Kidney capillary endothelial cell (primary cell): ENCODE measurements at regions not wholly inside any gene's neighbourhood (a gene's known extent, or its start where the extent isn't known, plus 50 kb on each side); places are given as distances from the start of the nearest gene placed in this dataset.

ENCODE experiments used
- DNase-seq: peaks from one replicate; pipeline ENCODE4 v3.0.0-alpha.2; 2018; ENCODE audit warnings: low spot score

DNA sequence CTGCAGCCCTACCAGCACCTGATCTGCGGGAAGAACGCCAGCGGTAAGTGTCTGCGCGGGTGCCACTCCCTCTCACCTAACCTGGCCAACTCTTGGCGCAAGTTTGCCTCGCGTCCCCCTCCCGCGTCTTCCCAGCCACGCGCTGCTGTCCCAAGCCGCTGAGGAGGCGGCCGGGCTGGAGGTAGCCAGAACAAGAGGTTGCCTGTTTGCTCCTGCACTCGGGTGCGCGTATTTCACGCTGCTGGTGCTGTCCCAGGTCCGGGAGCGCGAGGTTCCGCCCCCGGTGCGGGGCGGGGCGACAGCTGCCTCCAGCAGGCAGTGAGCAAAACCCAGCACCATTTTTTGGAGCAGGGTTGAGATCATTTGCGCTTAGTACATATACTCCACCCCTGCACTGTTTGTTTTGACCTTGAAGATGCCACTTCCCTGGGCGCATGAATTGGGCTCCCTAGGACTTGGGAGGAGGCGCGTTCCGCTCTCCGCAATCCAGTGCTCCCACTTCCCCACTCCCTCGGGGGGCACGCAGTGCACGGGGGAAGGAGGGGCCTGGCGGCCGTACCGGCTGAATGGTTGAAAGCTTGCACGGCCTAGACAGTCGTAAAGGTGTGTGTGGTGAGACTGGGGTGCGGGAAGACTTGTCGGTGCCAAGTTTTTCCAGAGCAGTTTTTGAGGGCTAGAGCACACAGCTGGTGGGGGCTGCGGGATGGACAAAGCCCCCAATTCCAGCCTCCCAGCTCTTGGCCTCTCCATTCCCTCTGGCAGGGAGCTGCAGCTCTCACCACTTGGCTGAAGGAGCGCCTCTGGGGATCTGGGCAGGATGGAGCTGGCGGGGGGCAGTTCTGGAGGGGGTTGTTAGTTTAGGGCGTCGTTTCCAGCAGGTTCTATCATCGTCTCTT lies 226.9 kb upstream of the CRY1 start:
- no peak for DNase-seq

DNA sequence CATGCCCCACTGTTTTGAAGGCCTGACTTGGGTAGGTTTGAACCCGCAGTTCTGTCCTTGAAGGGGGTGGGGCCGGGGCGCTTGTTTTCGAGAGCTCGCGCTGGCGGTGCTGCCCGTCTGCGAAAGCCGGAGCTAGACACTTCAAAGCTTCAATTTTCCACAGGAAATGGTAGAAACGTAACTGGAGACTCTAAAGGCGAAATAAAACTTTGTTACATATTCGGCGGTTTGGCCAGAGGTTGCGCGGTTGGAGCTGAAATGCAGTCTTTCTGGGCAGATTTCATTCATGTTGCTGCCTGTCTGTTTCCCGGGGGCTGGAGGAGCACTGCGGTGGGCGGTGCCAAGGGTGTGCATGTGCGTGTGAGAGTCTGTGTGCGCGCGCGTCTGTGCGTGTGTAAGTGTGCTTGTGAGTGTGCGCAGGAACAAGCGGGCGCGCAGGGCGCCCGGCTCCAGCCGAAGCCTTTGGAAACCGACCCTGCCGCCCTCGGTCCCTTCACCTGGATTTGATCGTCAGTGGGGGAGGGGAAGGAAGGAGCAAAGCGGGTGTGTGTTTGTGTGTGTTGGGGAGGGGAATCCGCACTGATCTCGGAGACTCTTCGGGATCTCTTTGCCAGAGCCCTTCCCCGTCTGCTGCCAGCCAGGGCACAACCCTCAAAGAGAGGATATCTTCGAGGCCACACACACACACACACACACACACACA lies 227.7 kb upstream of the CRY1 start:
- no peak for DNase-seq

DNA sequence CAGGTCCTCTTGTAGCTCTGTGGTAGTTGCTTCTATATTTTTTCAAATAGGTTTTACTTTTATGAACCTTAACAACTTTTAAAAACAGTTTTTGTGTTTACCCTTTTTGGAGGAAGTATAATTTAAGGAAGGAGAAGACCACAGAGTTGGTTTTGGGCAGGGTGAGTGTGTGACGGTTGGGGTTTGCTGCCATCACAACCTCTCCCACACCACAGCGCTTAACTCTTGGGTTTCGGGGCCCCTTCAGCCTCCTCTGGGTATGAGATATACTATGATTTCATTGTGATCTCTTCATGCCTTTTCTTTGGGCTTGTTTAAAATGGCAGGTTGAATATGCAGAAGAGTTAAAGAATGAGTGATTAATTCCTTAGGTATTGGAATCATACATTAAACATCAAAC lies 228.7 kb upstream of the CRY1 start:
- DNase-seq = no peak

DNA sequence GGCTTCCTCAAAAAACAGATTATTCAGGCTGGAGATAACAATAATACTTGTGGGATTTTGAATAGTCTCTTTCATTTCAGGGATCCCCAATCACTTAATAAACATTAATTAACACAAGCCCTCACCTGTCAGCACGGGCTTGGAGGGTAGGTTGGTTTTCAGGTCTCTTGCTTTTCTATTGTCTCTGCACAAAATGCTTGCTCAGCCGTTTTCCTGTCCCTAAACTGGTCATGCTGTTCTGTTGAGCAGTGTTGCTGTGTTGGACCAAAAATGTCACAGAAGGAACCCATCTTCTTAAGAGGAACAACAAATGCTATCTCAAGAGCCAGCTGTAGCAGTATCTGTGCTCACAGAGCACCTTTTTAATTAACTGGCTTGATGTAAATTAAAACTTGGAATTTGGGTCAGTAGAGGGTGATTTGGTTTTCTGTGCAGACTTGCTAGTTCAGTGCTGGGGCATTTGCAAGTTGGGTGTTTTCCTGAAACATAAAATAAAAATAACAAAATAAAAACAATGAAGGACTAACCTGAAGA lies 231.8 kb upstream of the CRY1 start:
- no peak for DNase-seq

DNA sequence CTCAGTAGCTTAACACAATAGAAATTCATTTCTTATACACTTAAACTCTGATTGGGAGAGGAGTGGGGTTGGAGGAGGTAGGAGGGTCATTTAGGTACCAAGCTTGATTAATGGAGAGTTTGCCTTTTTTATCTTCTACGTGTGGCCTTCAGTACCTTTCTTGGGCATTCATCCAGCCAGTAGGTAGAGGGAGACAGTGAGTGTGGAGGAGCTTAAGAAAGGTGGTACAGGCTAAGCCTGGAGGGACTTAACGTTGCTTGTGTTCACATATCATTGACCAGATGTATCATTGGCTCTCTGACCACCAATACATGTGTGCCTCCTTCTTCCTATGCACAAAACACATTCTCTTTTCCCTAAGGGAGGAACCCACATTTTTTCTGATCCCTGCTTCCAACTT lies 232.9 kb upstream of the CRY1 start:
- no peak for DNase-seq

DNA sequence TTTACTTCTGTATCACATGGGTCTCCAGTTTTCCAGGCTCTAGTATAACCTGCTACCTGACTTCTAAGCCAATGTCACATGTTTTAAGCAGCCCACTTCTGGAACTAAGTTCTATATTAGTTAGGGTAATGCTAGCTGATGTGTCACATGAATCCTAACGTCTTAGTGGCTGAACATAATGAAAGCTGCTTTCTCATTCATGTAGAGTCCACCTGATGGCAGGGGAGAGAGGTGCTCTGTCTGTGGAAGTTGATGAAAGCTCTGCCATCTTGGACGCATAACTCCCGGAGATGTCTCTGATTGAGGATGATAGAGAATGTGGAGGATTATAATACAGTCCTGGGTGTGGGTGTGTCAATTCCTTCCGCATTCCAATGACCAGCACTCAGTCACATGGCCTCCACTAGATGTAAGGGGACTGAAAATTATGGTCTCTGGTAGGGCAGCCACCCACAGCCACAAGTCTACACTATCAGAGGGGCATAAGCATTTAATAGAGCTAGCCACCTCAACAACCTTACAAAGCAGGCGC lies 234.4 kb upstream of the CRY1 start:
- no peak for DNase-seq

- peak; percentile 78 for DNase-seq
Measured at GRCh38 chr12:107328442-107329133, 235.2 kb upstream of the CRY1 start.

DNA sequence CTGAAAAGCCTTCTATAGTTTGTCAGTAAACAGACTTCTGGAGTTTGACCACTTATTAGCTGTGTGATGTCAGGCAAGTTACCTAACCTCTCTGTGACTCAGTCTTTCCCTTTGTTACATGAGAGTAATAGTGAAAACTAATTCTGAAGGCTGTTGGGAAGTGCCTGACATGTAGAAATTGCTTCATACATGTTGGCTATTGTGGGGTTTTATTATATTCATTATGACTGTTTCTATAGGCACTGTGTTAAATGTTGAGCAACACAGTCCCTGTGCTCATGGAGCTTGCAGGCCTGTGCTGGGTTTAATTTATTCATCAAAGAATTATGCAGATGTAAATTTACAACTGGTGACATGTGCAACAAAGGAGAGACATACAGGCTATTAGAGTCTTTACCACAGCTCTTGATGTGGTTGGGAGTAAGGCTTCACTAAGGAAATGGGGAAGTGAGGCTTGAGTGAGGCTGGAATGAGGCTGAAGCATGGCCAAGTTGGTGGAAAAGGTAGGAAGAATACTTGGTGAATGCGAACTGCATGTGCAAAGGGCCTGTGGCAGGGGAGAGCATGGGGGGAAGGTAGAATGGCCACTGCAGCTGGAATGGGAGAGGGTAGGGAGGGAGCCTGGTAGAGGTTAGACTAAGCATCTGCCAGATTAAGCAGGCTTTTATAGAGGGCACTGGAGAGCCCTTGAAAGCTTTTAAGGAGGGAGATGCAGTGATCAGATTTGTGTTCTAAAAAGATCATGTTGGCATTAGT lies 236.4 kb upstream of the CRY1 start:
- no peak for DNase-seq

- DNase-seq = no peak
Measured at GRCh38 chr12:107330831-107331431, 237.6 kb upstream of the CRY1 start.

- DNase-seq = no peak
Measured at GRCh38 chr12:107331471-107331870, 238.1 kb upstream of the CRY1 start.

GRCh38 chr12:107331912-107332311 lies 238.6 kb upstream of the CRY1 start:
- no peak for DNase-seq

DNA sequence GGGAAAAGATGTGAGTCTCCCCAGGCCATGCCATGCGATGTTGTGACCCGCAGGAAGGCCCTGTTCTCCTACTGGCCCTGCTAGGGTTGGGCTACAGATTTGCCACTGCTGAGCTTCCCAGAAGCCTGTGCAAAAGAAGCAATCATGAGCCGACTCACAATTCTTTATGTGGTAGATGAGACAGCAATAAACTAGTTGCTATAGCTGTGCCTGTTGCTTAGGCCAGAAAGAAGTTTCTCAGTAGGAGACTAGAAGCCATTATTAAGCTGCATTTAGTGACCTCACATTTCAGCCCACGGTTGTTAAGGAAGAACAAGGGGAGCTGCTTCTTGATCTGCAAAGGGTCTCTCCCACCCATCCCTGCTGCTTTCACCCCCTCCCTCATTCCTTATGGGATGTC lies 239.4 kb upstream of the CRY1 start:
- DNase-seq = no peak

GRCh38 chr12:107335802-107336570 lies 242.6 kb upstream of the CRY1 start:
- DNase-seq = no peak

DNA sequence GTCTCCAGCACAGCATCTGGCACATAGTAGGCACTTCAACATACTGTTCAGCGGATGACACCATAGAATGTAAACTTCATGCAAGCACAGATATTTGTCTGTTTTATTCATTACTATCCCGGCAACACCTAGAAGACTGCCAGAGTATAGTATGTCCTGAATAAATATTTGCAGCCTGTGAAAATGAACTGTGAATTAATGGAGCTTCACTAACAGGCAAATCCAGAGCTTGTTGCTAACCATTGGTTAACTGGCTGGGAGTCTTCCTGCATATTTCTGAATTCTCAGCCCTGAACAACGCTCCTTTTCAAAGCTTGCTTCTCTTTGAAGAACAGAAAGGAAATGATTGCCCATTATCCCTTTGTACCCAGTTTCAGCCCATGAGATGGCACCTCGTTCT lies 243.3 kb upstream of the CRY1 start:
- no peak for DNase-seq

DNA sequence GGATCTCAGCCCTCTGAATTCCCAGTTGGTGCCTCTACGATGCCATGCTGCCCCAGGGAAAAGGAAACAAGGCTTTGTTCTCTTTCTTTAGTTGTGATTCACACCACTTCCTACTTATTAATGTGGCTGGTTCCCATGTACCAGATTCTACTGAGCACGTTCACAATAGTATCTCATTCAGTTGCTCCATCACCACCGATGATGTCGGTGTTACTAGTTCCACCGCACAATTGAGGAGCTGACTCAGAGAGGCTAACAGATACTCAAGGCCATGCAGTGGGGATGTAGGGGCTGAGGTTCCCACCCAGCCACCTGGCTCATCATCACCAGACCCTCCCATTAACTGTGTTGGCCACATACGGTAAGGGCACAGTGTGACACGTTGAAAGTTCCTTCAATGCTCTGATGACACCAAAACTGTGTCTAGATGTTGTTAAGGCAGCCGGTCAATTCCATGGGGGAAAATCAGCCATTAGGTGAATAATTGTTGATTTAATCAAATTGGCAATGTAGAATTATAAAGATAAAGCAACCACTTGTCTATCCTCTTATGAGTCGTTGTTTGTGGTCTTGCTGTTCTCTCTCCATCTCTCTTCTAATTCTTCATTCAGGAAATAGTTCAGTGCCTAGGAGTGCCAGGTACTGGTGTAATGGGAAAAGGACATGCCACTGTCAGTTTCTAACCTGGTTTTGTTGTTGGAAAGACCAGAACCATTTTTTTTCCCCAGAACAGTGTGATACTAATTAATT lies 244.2 kb upstream of the CRY1 start:
- DNase-seq = peak; percentile 79

- no peak for DNase-seq
Measured at GRCh38 chr12:107339487-107339886, 246.1 kb upstream of the CRY1 start.

GRCh38 chr12:107339932-107340331 lies 246.6 kb upstream of the CRY1 start:
- DNase-seq = no peak

GRCh38 chr12:107340898-107341297 lies 247.5 kb upstream of the CRY1 start:
- DNase-seq = no peak

DNA sequence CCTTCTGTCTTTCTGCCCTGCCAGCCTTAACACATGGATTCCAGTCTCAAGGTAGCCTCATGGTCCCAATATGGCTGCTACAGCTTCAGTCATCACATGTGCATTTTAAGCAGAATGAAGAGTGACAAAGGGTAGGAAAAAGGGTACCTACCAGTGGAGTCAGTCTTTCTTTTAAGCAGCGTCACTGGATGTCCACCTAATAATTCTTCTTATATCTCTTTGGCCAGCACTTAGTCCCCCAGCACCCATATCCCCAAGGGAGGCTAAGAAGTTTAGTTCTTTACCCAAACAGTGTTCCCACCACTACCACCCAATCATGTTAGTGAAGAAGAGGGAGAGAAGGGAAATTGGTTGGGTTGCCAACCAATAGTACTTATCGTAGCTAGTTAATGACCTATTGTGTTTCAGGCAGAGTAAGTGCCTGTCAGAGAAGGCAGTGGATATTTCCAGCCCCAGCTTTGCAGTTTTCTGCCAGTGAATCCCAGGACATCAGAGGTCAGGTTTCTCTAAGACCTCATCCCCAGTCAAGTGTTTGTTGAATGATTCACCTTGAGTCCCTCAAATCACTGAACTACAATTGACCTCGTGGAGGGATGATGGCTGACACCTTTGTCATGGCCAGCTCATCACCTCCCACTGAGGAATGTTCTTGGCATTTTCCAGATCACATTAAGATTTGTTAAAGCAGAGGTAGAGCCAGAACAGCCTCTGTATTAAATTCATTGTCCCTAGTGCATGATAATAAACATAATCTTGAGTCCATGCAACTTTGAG lies 250.9 kb upstream of the CRY1 start:
- peak; percentile 84 for DNase-seq
